Pancreas (tissue), 10 donors: ENCODE measurements at regions not wholly inside any gene's neighbourhood (a gene's known extent, or its start where the extent isn't known, plus 50 kb on each side); places are given as distances from the start of the nearest gene placed in this dataset.

ENCODE experiments used
- ATAC-seq, 4 donors: fragments of 200-7000 bp; cut with Tn5 transposase; one replicate each; pipeline versions ENCODE4 v1.8.0 to v1.9.1; 2020; ENCODE audit warnings: mild to moderate bottlenecking in 4 of 4, moderate library complexity in 4 of 4
- DNase-seq, 6 donors: peaks; one replicate each; pipeline ENCODE4 v3.0.0-alpha.2; 2020
- FAIRE-seq: peaks from 2 replicates; lab custom pipeline; 2012; peaks lifted over from hg19 to GRCh38; lab: Jason Lieb, UNC
- H3K27ac ChIP-seq, 4 donors: fragments of 200-600 bp; sonication (generic); 1 replicate in 3 of 4; 2 replicates in 1 of 4; pipeline versions ENCODE4 v1.5.0 to v1.8.0; 2020
- H3K27me3 ChIP-seq, 4 donors: fragments of 200-600 bp; one replicate each; pipeline ENCODE4 v1.8.0; 2021
- H3K36me3 ChIP-seq, 3 donors: fragments of 200-600 bp; sonication (generic) in 1 of 3; one replicate each; pipeline versions ENCODE4 v1.5.0 to v1.8.0; 2020 to 2021
- H3K4me1 ChIP-seq, 3 donors: fragments of 200-600 bp; one replicate each; pipeline ENCODE4 v1.8.0; 2021
- H3K4me3 ChIP-seq, 4 donors: fragments of 200-600 bp; sonication (generic) in 2 of 4; one replicate each; pipeline versions ENCODE4 v1.5.0 to v1.8.0; 2020 to 2021
- H3K9me3 ChIP-seq, 4 donors: fragments of 200-600 bp; one replicate each; pipeline ENCODE4 v1.8.0; 2021
- CTCF ChIP-seq, 4 donors: fragments of 200-600 bp; sonication (generic) in 3 of 4; IDR thresholded peaks; one replicate each; pipeline versions ENCODE4 v1.5.0 to v1.8.0; 2021; ENCODE audit warnings: antibody characterized with exemption in 4 of 4
- WGBS, 2 donors: extraction: QIAGEN DNeasy Blood & Tissue Kit; methylation state at CpG; one replicate each; pipeline ENCODE4 v1.1.7; 2013; 5-methylcytosine and 5-hydroxymethylcytosine counted together
- intact Hi-C, 3 donors: fragments of 100-400 bp; cut with DNase I; formaldehyde crosslinking; loops; one replicate each; pipeline versions ENCODE4 v1.11.1 to v1.14.2; 2022
- donor health status: healthy with polysubstance abuse.
- donor health status: DM: no; HTN: no; CAD: no; lungs with moderate emphysema.
- donor health status: DM: no; HTN: no; CAD: no.
- donor health status: control.
- donor health status: control.
- donor health status: Bipolar disorder and iron deficiency.
- donor health status: DM: yes; HTN: yes; CAD: no.
- donor health status: DM: no; HTN: no; CAD: no.
- donor health status: DM: no; HTN: no; CAD: no.
- donor health status: DM: yes; HTN: yes; CAD: no.

- peaks cover 0 to 5% (median 0%) of the 10 kb centered on the region in 3 donors for H3K4me1 ChIP-seq
- no peak overlapping the region for H3K27ac ChIP-seq
- FAIRE-seq (no peak), DNase-seq (no peak), ATAC-seq (no peak)
- WGBS, 2 donors: 69 to 89% methylated on average over 2 of the region's 2 CpGs
- no peak overlapping the region for H3K4me3 ChIP-seq
- no peaks in the 10 kb centered on the region for H3K9me3 ChIP-seq
- intact Hi-C loops: no loop called here
- no peaks in the 10 kb centered on the region for H3K36me3 ChIP-seq
- H3K27me3 ChIP-seq: no peaks in the 10 kb centered on the region
- no peak for TF ChIP-seq CTCF (IDR thresholded peaks at IDR 0.05)
Observed at GRCh38 chr6:156440688-156441087, 336.5 kb upstream of the ARID1B start.

GRCh38 chr6:156438350-156438923, 338.7 kb upstream of the ARID1B start:
- Histone ChIP-seq H3K36me3 (no peaks in the 10 kb centered on the region), H3K4me3 (no peak overlapping the region), H3K9me3 (no peaks in the 10 kb centered on the region), H3K27me3 (no peaks in the 10 kb centered on the region), H3K4me1 (peaks cover 0 to 5% (median 0%) of the 10 kb centered on the region in 3 donors), H3K27ac (no peak overlapping the region)
- FAIRE-seq (no peak), DNase-seq (no peak), ATAC-seq (no peak)
- intact Hi-C loops: no loop called here
- TF ChIP-seq CTCF (IDR thresholded peaks at IDR 0.05): no peak
- 66 to 72% methylated on average over 10 of the region's 10 CpGs for WGBS, 2 donors

GRCh38 chr6:156437121-156437879, 339.9 kb upstream of the ARID1B start:
- Histone ChIP-seq H3K4me3 (no peak overlapping the region), H3K4me1 (peaks cover 0 to 5% (median 0%) of the 10 kb centered on the region in 3 donors), H3K27ac (no peak overlapping the region), H3K27me3 (no peaks in the 10 kb centered on the region), H3K9me3 (no peaks in the 10 kb centered on the region), H3K36me3 (no peaks in the 10 kb centered on the region)
- 32 to 33% methylated on average over 11 of the region's 11 CpGs for WGBS, 2 donors
- TF ChIP-seq CTCF (IDR thresholded peaks at IDR 0.05): no peak
- FAIRE-seq: no peak
- intact Hi-C loops: no loop called here
- ATAC-seq: peak in 2 of 4 donors; percentile 32 to 40
- DNase-seq: no peak

- no peak for FAIRE-seq
- ATAC-seq: no peak
- H3K4me1 ChIP-seq: peaks cover 0 to 5% (median 0%) of the 10 kb centered on the region in 3 donors
- WGBS, 2 donors: 54 to 63% methylated on average over 2 of the region's 2 CpGs
- TF ChIP-seq CTCF (IDR thresholded peaks at IDR 0.05): no peak
- H3K9me3 ChIP-seq: no peaks in the 10 kb centered on the region
- H3K27ac ChIP-seq: no peak overlapping the region
- H3K4me3 ChIP-seq: no peak overlapping the region
- H3K36me3 ChIP-seq: no peaks in the 10 kb centered on the region
- intact Hi-C loops: no loop called here
- H3K27me3 ChIP-seq: no peaks in the 10 kb centered on the region
- no peak for DNase-seq
Observed at GRCh38 chr6:156434795-156435190, 342.4 kb upstream of the ARID1B start.
